Adrenal gland (tissue), 9 donors: ENCODE measurements at regions not wholly inside any gene's neighbourhood (a gene's known extent, or its start where the extent isn't known, plus 50 kb on each side); places are given as distances from the start of the nearest gene placed in this dataset.

Experiments used
- DNase-seq, 7 donors: peaks; one replicate each; pipeline ENCODE4 v3.0.0-alpha.2; 2019 to 2020
- H3K27ac ChIP-seq, 5 donors: fragments of 200-600 bp; sonication (generic) in 4 of 5; 1 replicate in 3 of 5; 2 replicates in 2 of 5; pipeline versions ENCODE4 v1.5.1 to v1.8.0; 2016 to 2020; ENCODE audit warnings: mild to moderate bottlenecking in 1 of 5
- H3K27me3 ChIP-seq: fragments of 200-600 bp; 2 replicates; pipeline ENCODE4 v1.8.0; 2021
- H3K36me3 ChIP-seq, 2 donors: fragments of 200-600 bp; replicated peaks in 1 of 2; 1 replicate in 1 of 2; 2 replicates in 1 of 2; pipeline versions ENCODE4 v1.5.1 to v1.8.0; 2018 to 2022
- H3K4me1 ChIP-seq, 2 donors: fragments of 200-600 bp; replicated peaks in 1 of 2; 1 replicate in 1 of 2; 2 replicates in 1 of 2; pipeline versions ENCODE4 v1.5.1 to v1.8.0; 2018 to 2021
- H3K4me3 ChIP-seq, 4 donors: fragments of 200-600 bp; sonication (generic) in 3 of 4; one replicate each; pipeline ENCODE4 v1.5.1; 2016 to 2018
- H3K9me3 ChIP-seq, 3 donors: fragments of 200-600 bp; sonication (generic) in 1 of 3; replicated peaks in 1 of 3; 1 replicate in 2 of 3; 2 replicates in 1 of 3; pipeline versions ENCODE4 v1.5.1 to v1.8.0; 2016 to 2021
- CTCF ChIP-seq, 6 experiments: fragments of 450-650 bp in 4 of 6; fragments of 200-600 bp in 2 of 6; sonication (generic) in 1 of 6; IDR thresholded peaks; 1 replicate in 5 of 6; 2 replicates in 1 of 6; pipeline versions ENCODE4 v1.5.1 to v1.8.0; 2016 to 2021; ENCODE audit warnings: antibody characterized with exemption in 6 of 6, mild to moderate bottlenecking in 2 of 6, moderate library complexity in 1 of 6
- POLR2A ChIP-seq, 2 donors: fragments of 450-650 bp; IDR thresholded peaks; one replicate each; pipeline ENCODE4 v1.6.1; 2017; ENCODE audit warnings: antibody characterized with exemption in 2 of 2, mild to moderate bottlenecking in 2 of 2, moderate library complexity in 1 of 2
- WGBS, 4 donors: extraction: QIAGEN DNeasy Blood & Tissue Kit in 2 of 4; methylation state at CpG; one replicate each; pipeline versions ENCODE4 v1.1.5 to v1.1.7; 2013 to 2017; 5-methylcytosine and 5-hydroxymethylcytosine counted together
- intact Hi-C, 2 donors: fragments of 100-400 bp; cut with DNase I; formaldehyde crosslinking; loops; one replicate each; pipeline versions ENCODE4 v1.14.1 to v1.15.0; 2022 to 2023
- donor health status: healthy with polysubstance abuse.
- donor health status: Bipolar disorder and iron deficiency.
- donor health status: DM: yes; HTN: yes; CAD: no.
- donor health status: DM: no; HTN: no; CAD: no.
- donor health status: DM: no; HTN: no; CAD: no.

GRCh38 chrX:127011629-127012028, 192.1 kb downstream of the PRR32 start:
- Histone ChIP-seq H3K9me3 (no peaks in the 10 kb centered on the region), H3K27ac (no peak overlapping the region), H3K36me3 (no peaks in the 10 kb centered on the region), H3K4me3 (no peak overlapping the region), H3K4me1 (no peaks in the 10 kb centered on the region), H3K27me3 (no peaks in the 10 kb centered on the region)
- intact Hi-C loops, result no loop called here
- WGBS, 4 donors, result 53 to 68% (median 63%) methylated on average over 2 of the region's 2 CpGs
- no peak for DNase-seq
- no peak for TF ChIP-seq POLR2A (IDR thresholded peaks at IDR 0.05)
- no peak for TF ChIP-seq CTCF (IDR thresholded peaks at IDR 0.05)

- no peaks in the 10 kb centered on the region for H3K27me3 ChIP-seq
- intact Hi-C loops, result no loop called here
- 74 to 89% (median 84%) methylated on average over 2 of the region's 2 CpGs for WGBS, 4 donors
These were observed 205.5 kb downstream of the PRR32 start for GRCh38 chrX:127025013-127025412.

GRCh38 chrX:127030016-127030748, 210.7 kb downstream of the PRR32 start:
- Histone ChIP-seq H3K27me3 (no peaks in the 10 kb centered on the region), H3K4me1 (peaks cover 3 to 18% of the 10 kb centered on the region in 2 donors), H3K9me3 (no peaks in the 10 kb centered on the region), H3K4me3 (peak overlapping the region in 1 of 4 donors; percentile 8), H3K36me3 (no peaks in the 10 kb centered on the region), H3K27ac (peak overlapping the region in 4 of 5 donors; percentile 40 to 76 (median 56))
- intact Hi-C loops, result no loop called here
- 15 to 21% (median 18%) methylated on average over 5 of the region's 5 CpGs for WGBS, 4 donors
- TF ChIP-seq CTCF (IDR thresholded peaks at IDR 0.05) (no peak), POLR2A (IDR thresholded peaks at IDR 0.05) (peak in 1 of 2 donors; percentile 14)
- peak; percentile 21 to 61 (median 36) for DNase-seq

More at GRCh38 chrX:127025013-127025412, 205.5 kb downstream of the PRR32 start:
- no peak for DNase-seq
- Histone ChIP-seq H3K36me3 (no peaks in the 10 kb centered on the region), H3K4me1 (peaks cover 3 to 8% of the 10 kb centered on the region in 2 donors), H3K4me3 (no peak overlapping the region), H3K9me3 (no peaks in the 10 kb centered on the region), H3K27ac (no peak overlapping the region)
- TF ChIP-seq CTCF (IDR thresholded peaks at IDR 0.05) (no peak), POLR2A (IDR thresholded peaks at IDR 0.05) (no peak)

- H3K27me3 ChIP-seq, result no peaks in the 10 kb centered on the region
- intact Hi-C loops, result no loop called here
- WGBS, 4 donors, result 37 to 51% (median 44%) methylated on average over 2 of the region's 2 CpGs
These were observed 217.6 kb downstream of the PRR32 start for GRCh38 chrX:127037159-127037558.

More at GRCh38 chrX:127037159-127037558, 217.6 kb downstream of the PRR32 start:
- H3K27ac ChIP-seq, result no peak overlapping the region
- H3K9me3 ChIP-seq, result no peaks in the 10 kb centered on the region
- no peak overlapping the region for H3K4me3 ChIP-seq
- no peaks in the 10 kb centered on the region for H3K4me1 ChIP-seq
- TF ChIP-seq CTCF (IDR thresholded peaks at IDR 0.05) (no peak), POLR2A (IDR thresholded peaks at IDR 0.05) (no peak)
- peak in 4 of 7 donors; percentile 12 to 50 (median 22) for DNase-seq
- no peaks in the 10 kb centered on the region for H3K36me3 ChIP-seq
